WTC11 (cell line): ENCODE measurements at regions not wholly inside any gene's neighbourhood (a gene's known extent, or its start where the extent isn't known, plus 50 kb on each side); places are given as distances from the start of the nearest gene placed in this dataset.

ENCODE experiments used
- ATAC-seq: fragments of 200-7000 bp; cut with Tn5 transposase; 2 replicates; pipeline ENCODE4 v1.10.0; 2021; ENCODE audit warnings: mild to moderate bottlenecking, moderate library complexity
- CTCF ChIA-PET: fragments of 300-600 bp; sonication (Branson Sonifier 250); formaldehyde crosslinking; loops from one replicate; lab custom pipeline; 2021; ENCODE audit warnings: antibody characterized with exemption; lab: Charles Lee
- POLR2A ChIA-PET: fragments of 350-600 bp; sonication (Branson Sonifier 250); formaldehyde crosslinking; loops from one replicate; lab custom pipeline; 2021; ENCODE audit warnings: antibody characterized with exemption; lab: Charles Lee
- DNase-seq: peaks from one replicate; pipeline ENCODE4 v3.0.0; 2021; ENCODE audit warnings: low spot score
- H3K27ac Mint-ChIP-seq: 2 replicates; pipeline ENCODE4 v1.8.0; 2021; ENCODE audit warnings: mixed read lengths
- H3K27me3 Mint-ChIP-seq: 2 replicates; pipeline ENCODE4 v1.8.0; 2021; ENCODE audit warnings: low read depth, mild to moderate bottlenecking, moderate library complexity, mixed read lengths
- H3K36me3 Mint-ChIP-seq: 2 replicates; pipeline ENCODE4 v1.8.0; 2021; ENCODE audit warnings: mixed read lengths
- H3K4me1 Mint-ChIP-seq: 2 replicates; pipeline ENCODE4 v1.8.0; 2022; ENCODE audit warnings: mixed read lengths
- H3K4me3 Mint-ChIP-seq: 2 replicates; pipeline ENCODE4 v1.8.0; 2021; ENCODE audit warnings: mild to moderate bottlenecking, moderate library complexity, mixed read lengths
- H3K9me3 Mint-ChIP-seq: 2 replicates; pipeline ENCODE4 v1.8.0; 2021; ENCODE audit warnings: mixed read lengths
- CBFB ChIP-seq: sonication (generic); formaldehyde crosslinking; IDR thresholded peaks from 2 replicates; pipeline ENCODE4 v1.8.1; 2022; ENCODE audit warnings: mild to moderate bottlenecking, low read depth, missing genetic modification reagents
- ERG ChIP-seq: fragments of 250-450 bp; sonication (Bioruptor Pico); IDR thresholded peaks from 2 replicates; pipeline ENCODE4 v1.8.0; 2021; ENCODE audit warnings: mild to moderate bottlenecking
- ETV6 ChIP-seq: sonication (generic); formaldehyde crosslinking; IDR thresholded peaks from 2 replicates; pipeline ENCODE4 v1.8.1; 2022; ENCODE audit warnings: mild to moderate bottlenecking, missing genetic modification reagents
- HMGA2 ChIP-seq: fragments of 250-450 bp; sonication (Bioruptor Pico); IDR thresholded peaks from 2 replicates; pipeline ENCODE4 v1.4.0; 2021; ENCODE audit warnings: mild to moderate bottlenecking, moderate library complexity
- JAZF1 ChIP-seq: fragments of 250-450 bp; sonication (Bioruptor Pico); IDR thresholded peaks from 2 replicates; pipeline ENCODE4 v1.9.0; 2021; ENCODE audit warnings: moderate library complexity, mild to moderate bottlenecking, inconsistent platforms
- RORB ChIP-seq: fragments of 250-450 bp; sonication (Bioruptor Pico); IDR thresholded peaks from 2 replicates; pipeline ENCODE4 v1.9.0; 2021; ENCODE audit warnings: mild to moderate bottlenecking
- SMAD3 ChIP-seq: sonication (generic); formaldehyde crosslinking; IDR thresholded peaks from 2 replicates; pipeline ENCODE4 v1.8.0; 2022; ENCODE audit warnings: missing genetic modification reagents, mild to moderate bottlenecking, borderline replicate concordance
- SP1 ChIP-seq: sonication (generic); formaldehyde crosslinking; conservative IDR thresholded peaks from 2 replicates; pipeline ENCODE4 v1.8.1; 2022; ENCODE audit warnings: missing genetic modification reagents
- TP53 ChIP-seq: sonication (generic); formaldehyde crosslinking; IDR thresholded peaks from 2 replicates; pipeline ENCODE4 v1.8.1; 2023; ENCODE audit warnings: mild to moderate bottlenecking, missing genetic modification reagents
- USF2 ChIP-seq: sonication (generic); formaldehyde crosslinking; IDR thresholded peaks from 2 replicates; pipeline ENCODE4 v1.8.1; 2023; ENCODE audit warnings: mild to moderate bottlenecking, missing genetic modification reagents, moderate library complexity
- ZBTB21 ChIP-seq: sonication (generic); formaldehyde crosslinking; IDR thresholded peaks from 2 replicates; pipeline ENCODE4 v1.8.1; 2023; ENCODE audit warnings: mild to moderate bottlenecking, missing genetic modification reagents, borderline replicate concordance
- ZMAT4 ChIP-seq: fragments of 250-450 bp; sonication (Bioruptor Pico); IDR thresholded peaks from 2 replicates; pipeline ENCODE4 v1.9.0; 2021; ENCODE audit warnings: mild to moderate bottlenecking
- ZNF425 ChIP-seq: fragments of 250-450 bp; sonication (Bioruptor Pico); conservative IDR thresholded peaks from 2 replicates; pipeline ENCODE4 v1.9.0; 2021; ENCODE audit warnings: mild to moderate bottlenecking
- ZNF532 ChIP-seq: fragments of 250-450 bp; sonication (Bioruptor Pico); IDR thresholded peaks from 2 replicates; pipeline ENCODE4 v1.9.0; 2021; ENCODE audit warnings: mild to moderate bottlenecking, borderline replicate concordance

GRCh38 chr4:81622474-81623184 is 150.9 kb upstream of the RASGEF1B start:
- Mint-ChIP-seq H3K27ac (no peak overlapping the region), H3K27me3 (no peaks in the 10 kb centered on the region; the same call in 1 of the 2 replicates), H3K36me3 (no peaks in the 10 kb centered on the region), H3K9me3 (peaks cover 6% of the 10 kb centered on the region; the same call in 1 of the 2 replicates), H3K4me3 (no peak overlapping the region), H3K4me1 (peaks cover 5% of the 10 kb centered on the region)
- no peak for DNase-seq
- TF ChIP-seq ERG = no peak
- TF ChIP-seq ZMAT4 (CRISPR knock-in tag) = no peak
- TF ChIP-seq SP1 = no peak
- TF ChIP-seq HMGA2 (CRISPR knock-in tag) = no peak
- ChIA-PET POLR2A (no interaction called here), CTCF (interaction anchor here (0.6 to 1.4 kb wide), 2 partner anchors 66 to 464 kb away, joined by 3 read pairs; no protein-coding TSS in a partner anchor)
- ATAC-seq = no peak

DNA sequence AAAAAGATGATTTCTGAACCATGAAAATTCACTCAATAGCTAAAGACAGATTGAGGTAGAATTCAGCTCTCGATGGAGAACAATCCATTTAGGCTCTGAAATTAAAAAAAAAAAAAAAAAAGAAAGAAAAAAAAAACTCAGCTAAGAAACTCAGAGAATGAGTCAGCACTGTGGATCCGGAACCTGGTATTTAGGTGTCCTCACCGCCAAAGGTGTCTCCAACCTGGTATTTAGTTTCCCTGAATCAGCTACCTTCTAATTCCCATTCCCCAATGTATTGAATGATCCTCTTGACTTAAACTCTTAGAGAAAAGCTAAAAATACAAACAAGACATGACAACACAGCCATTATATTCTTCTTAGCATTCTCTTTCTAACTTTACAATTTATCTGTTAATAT is 150.3 kb upstream of the RASGEF1B start:
- TF ChIP-seq RORB (CRISPR knock-in tag) (no peak), USF2 (CRISPR knock-in tag) (no peak), ZNF425 (CRISPR knock-in tag) (no peak), JAZF1 (CRISPR knock-in tag) (no peak), ZMAT4 (CRISPR knock-in tag) (no peak), CBFB (CRISPR knock-in tag) (no peak), TP53 (CRISPR knock-in tag) (no peak), ETV6 (CRISPR knock-in tag) (no peak), SMAD3 (CRISPR knock-in tag) (no peak), ZNF532 (CRISPR knock-in tag) (no peak), ZBTB21 (CRISPR knock-in tag) (no peak)
- H3K36me3 Mint-ChIP-seq = no peaks in the 10 kb centered on the region
- no peak overlapping the region for H3K4me3 Mint-ChIP-seq
- no peak overlapping the region for H3K27ac Mint-ChIP-seq
- H3K4me1 Mint-ChIP-seq = no peaks in the 10 kb centered on the region
- ATAC-seq (no peak), DNase-seq (no peak)
- H3K27me3 Mint-ChIP-seq = no peaks in the 10 kb centered on the region; the same call in 1 of the 2 replicates
- H3K9me3 Mint-ChIP-seq = peaks cover 6% of the 10 kb centered on the region; the same call in 1 of the 2 replicates
- ChIA-PET CTCF (interaction anchor here (0.6 to 1.4 kb wide), 3 partner anchors 40 to 464 kb away, joined by 3 to 6 read pairs (median 3); no protein-coding TSS in a partner anchor), POLR2A (no interaction called here)
